Activated T-helper 17 cell treated with anti-CD3 and anti-CD28 coated beads, Interleukin-2, amount 50 U/mL, for 72 hours (primary cell): ENCODE measurements at regions not wholly inside any gene's neighbourhood (a gene's known extent, or its start where the extent isn't known, plus 50 kb on each side); places are given as distances from the start of the nearest gene placed in this dataset.

ENCODE experiments used
- ATAC-seq: fragments of 150-1000 bp; cut with Tn5 transposase; replicated peaks from 2 replicates; pipeline ENCODE4 v1.10.0; 2021; ENCODE audit warnings: mild to moderate bottlenecking, moderate library complexity
- H3K27ac Mint-ChIP-seq: one replicate; pipeline ENCODE4 v1.8.0; 2022; ENCODE audit warnings: mixed read lengths
- H3K27me3 Mint-ChIP-seq: one replicate; pipeline ENCODE4 v1.8.0; 2022; ENCODE audit warnings: mixed read lengths
- H3K36me3 Mint-ChIP-seq: one replicate; pipeline ENCODE4 v1.8.0; 2022; ENCODE audit warnings: low read depth, mild to moderate bottlenecking, mixed read lengths
- H3K4me1 Mint-ChIP-seq: one replicate; pipeline ENCODE4 v1.8.0; 2022; ENCODE audit warnings: mixed read lengths
- H3K4me3 Mint-ChIP-seq: one replicate; pipeline ENCODE4 v1.8.0; 2022; ENCODE audit warnings: mild to moderate bottlenecking, mixed read lengths
- H3K9me3 Mint-ChIP-seq: one replicate; pipeline ENCODE4 v1.8.0; 2022; ENCODE audit warnings: mixed read lengths

DNA sequence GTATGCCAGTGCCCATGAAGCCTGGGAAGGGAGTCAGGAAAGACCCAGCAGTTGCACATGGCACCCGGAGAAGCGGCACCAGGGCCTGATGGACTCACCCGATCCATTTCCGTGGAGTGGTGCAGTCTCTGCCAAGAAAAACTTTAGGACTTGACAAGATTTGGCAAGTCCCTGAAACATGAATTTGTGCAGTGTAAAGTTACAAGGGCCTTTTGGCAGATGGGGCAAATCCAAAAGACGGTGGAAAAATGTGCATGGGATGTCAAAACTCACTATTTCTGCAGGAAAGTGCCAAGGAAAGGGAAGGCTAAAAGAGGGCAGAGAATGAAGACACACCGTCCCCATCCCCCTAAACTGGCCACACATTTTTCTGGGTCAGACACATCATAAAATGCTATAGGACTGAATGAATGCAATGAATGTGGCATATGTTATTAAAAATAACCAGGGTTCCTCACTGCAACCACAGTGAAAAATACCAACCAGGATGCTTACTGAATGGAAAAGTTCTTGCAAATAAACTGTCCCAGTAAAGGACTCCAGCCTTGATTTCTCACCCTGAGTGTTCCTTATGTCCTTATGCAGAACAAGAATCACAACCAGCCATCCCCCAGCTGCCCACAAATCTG is 173.5 kb upstream of the SIX2 start:
- Mint-ChIP-seq H3K9me3 (peaks cover 3% of the 10 kb centered on the region), H3K36me3 (no peaks in the 10 kb centered on the region), H3K27ac (no peak overlapping the region), H3K27me3 (peaks cover 20% of the 10 kb centered on the region), H3K4me1 (no peaks in the 10 kb centered on the region), H3K4me3 (no peak overlapping the region)
- no peak for ATAC-seq

DNA sequence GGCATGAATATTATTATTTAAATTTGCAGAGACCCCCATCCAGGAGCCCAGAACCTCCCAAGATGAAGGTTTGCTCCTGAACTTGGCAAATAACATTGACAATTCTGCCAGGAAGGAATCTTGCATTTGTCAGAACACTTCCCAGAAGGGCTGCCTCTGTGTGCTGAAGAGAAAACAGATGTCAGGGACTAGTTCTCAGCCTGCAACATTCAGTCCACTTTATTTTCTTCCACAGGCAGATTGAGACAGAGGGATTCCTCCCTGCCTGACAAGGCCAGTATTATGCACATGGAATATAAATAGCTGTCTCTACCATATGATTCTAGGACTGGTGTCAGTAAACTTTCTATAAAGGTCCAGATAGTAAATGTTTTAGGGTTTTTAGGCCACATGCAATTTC is 171.5 kb upstream of the SIX2 start:
- no peak for ATAC-seq

DNA sequence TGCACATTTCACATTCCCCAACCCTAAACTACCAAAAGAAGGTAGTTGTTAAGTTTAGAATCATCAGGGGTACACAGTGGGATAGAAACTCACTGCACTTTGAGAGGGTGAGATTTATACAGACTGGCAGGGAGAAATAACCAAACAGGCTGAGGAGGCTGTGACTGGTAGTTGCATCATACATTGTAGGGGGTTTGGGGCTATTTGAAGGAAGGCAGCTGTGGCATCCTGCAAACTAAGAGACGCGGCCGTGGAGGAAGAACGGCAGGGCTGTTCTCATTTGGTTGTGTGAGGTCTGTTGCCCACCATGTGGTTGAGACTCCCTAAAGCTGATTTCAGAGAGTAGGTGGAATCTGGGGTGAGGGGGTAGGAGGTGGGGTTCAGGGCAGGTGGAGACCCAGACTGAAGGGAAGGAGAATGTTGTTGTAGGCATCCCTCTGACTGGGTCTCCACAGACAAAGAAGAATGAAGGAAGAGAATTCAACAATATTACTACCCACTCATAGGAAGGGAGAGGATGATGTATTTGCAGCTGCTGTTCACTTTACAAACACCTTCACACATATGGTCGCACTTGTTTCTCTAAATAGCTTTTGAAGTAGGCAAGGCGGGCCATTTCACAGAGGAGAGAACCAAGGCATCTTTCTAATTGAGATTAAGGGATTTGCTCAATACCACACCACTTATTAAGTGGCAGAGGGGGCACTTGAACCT is 170.9 kb upstream of the SIX2 start:
- no peaks in the 10 kb centered on the region for H3K36me3 Mint-ChIP-seq
- H3K4me1 Mint-ChIP-seq: no peaks in the 10 kb centered on the region
- H3K4me3 Mint-ChIP-seq: no peak overlapping the region
- no peak for ATAC-seq
- H3K9me3 Mint-ChIP-seq: peaks cover 3% of the 10 kb centered on the region
- no peak overlapping the region for H3K27ac Mint-ChIP-seq
- peaks cover 27% of the 10 kb centered on the region for H3K27me3 Mint-ChIP-seq

More for the DNA sequence above, 171.5 kb upstream of the SIX2 start:
- H3K27me3 Mint-ChIP-seq: peaks cover 27% of the 10 kb centered on the region
- no peaks in the 10 kb centered on the region for H3K4me1 Mint-ChIP-seq
- H3K27ac Mint-ChIP-seq: no peak overlapping the region
- no peak overlapping the region for H3K4me3 Mint-ChIP-seq
- H3K9me3 Mint-ChIP-seq: peaks cover 3% of the 10 kb centered on the region
- no peaks in the 10 kb centered on the region for H3K36me3 Mint-ChIP-seq

DNA sequence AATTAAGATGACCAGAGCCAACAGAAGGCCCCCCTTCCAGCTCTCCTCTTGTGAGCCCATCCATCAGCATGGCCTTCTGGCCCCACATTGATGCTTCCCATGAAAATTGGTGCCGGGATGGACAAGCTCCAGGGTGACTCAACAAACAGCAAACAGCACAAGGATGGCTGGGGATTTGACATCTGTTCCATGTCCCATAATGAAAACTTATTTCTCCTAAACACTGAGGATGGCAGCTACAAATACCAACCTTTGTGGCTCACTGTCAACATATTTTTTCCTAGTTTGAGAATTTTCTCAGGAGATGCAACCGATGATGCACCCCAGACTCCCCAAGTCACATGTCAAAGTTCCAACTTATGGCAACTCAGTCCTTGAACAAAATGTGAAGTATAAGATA is 169.6 kb upstream of the SIX2 start:
- H3K4me3 Mint-ChIP-seq: no peak overlapping the region
- peaks cover 30% of the 10 kb centered on the region for H3K27me3 Mint-ChIP-seq
- no peak for ATAC-seq
- no peaks in the 10 kb centered on the region for H3K36me3 Mint-ChIP-seq
- H3K4me1 Mint-ChIP-seq: no peaks in the 10 kb centered on the region
- H3K9me3 Mint-ChIP-seq: peaks cover 3% of the 10 kb centered on the region
- H3K27ac Mint-ChIP-seq: no peak overlapping the region

DNA sequence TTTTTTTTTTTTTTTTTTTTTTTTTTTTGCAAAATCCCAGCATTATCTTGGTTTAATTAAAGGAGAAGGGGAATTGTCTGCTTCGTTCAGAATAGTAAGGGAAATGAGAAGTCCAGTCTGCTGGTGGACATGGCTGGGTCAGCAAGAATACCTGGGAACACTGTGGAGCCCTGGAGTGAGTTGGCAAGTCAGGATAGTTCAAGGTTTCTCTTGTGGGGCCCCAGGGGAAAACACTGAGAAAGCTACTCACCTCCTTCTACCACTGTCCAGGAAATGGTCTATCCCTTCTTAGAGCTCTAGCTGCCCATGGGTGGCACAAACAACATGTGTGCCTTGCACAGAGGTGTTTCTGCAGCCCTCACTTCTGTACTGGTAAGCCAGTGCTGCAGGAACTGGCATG is 169.1 kb upstream of the SIX2 start:
- Mint-ChIP-seq H3K4me3 (no peak overlapping the region), H3K9me3 (peaks cover 3% of the 10 kb centered on the region), H3K27me3 (peaks cover 32% of the 10 kb centered on the region), H3K27ac (no peak overlapping the region), H3K4me1 (no peaks in the 10 kb centered on the region), H3K36me3 (no peaks in the 10 kb centered on the region)
- ATAC-seq: no peak

DNA sequence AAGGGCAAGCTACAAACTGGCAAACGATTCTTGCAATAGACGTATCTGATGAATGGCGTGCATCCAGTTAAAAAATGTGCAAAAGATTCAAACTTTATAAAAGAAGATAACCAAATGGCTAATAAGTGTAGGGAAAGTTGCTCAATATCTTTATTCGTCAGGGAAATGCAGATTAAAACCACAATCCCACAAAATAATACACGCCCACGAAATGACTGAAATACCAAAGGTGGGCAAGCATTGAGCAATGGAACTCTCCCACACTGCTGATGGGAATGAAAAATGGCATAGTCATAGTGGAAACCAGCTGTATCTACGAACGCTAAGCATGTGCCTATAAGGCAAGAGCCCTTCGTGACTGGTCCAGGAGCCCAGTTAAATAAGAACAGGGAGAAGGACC is 168.6 kb upstream of the SIX2 start:
- H3K36me3 Mint-ChIP-seq: no peaks in the 10 kb centered on the region
- ATAC-seq: no peak
- no peak overlapping the region for H3K4me3 Mint-ChIP-seq
- peaks cover 3% of the 10 kb centered on the region for H3K9me3 Mint-ChIP-seq
- no peak overlapping the region for H3K27ac Mint-ChIP-seq
- no peaks in the 10 kb centered on the region for H3K4me1 Mint-ChIP-seq
- H3K27me3 Mint-ChIP-seq: peaks cover 35% of the 10 kb centered on the region

DNA sequence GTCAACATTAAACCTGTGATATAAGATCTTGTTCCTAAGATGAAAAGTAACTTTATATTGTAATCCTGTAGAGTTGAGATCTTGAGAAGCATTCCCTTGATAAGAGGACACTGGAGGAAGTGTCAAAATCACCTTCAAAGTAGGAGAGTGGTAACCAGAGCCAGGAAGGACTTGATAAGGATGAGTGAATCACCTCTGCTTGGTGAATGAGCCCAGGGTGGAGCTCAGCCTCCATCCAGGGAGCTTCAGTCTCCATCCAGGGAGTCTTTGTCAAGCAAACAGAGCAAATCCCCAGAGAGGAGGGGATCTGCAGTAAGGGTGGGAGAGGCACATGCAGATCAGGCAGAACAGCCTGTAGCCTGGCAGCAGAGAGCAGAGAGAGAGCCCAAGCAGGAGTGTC is 167.1 kb upstream of the SIX2 start:
- Mint-ChIP-seq H3K9me3 (no peaks in the 10 kb centered on the region), H3K27me3 (peaks cover 39% of the 10 kb centered on the region), H3K4me1 (no peaks in the 10 kb centered on the region), H3K4me3 (no peak overlapping the region), H3K27ac (no peak overlapping the region), H3K36me3 (no peaks in the 10 kb centered on the region)
- ATAC-seq: no peak

DNA sequence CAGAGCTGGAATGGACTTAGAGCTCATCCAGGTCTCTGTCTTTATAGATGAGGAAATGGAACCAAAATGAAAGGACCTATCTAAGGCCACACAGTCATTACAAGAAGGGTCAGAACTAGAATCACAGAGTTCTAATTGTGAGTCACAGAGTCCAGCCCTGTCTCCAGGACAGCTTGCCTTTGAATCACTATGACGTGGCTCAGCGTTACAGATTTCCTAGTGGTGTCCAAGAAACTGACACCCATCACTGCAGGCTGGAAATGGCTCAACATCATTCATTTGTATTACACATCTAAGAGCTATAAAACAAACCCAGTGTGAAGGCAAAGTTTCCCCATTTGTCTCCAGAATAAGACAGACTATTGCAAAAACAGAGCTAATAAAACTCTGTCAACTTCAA is 164.3 kb upstream of the SIX2 start:
- Mint-ChIP-seq H3K4me1 (no peaks in the 10 kb centered on the region), H3K9me3 (no peaks in the 10 kb centered on the region), H3K27ac (no peak overlapping the region), H3K27me3 (peaks cover 46% of the 10 kb centered on the region), H3K4me3 (no peak overlapping the region), H3K36me3 (no peaks in the 10 kb centered on the region)
- no peak for ATAC-seq

DNA sequence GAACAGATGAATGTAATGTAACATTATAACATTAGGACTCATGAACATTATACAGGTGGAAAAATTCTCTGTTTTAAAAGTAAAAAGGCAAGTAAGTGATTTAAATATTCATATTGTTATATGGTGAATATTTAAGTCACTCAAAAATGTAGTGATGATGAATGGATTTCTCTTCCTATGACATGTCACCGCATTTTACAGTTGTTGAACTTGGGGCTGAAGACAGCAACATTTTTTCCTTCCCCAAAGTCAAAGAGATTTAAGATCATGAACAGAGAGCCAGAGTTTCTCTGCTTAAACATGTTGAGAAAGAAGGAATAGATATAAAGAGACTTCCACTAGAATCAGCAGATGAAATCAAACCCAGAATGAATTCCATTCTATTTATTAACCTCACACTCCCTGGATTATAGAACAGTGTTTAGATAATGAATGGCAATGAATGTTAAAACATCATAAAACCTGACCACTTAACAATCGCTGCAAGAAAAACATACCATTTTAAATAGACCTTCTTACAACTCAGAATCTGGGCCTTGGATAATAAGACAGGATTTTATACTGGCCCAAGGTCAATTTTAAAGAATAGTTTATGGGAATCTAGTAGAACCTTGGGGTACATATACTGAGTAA is 163.6 kb upstream of the SIX2 start:
- no peaks in the 10 kb centered on the region for H3K9me3 Mint-ChIP-seq
- peaks cover 52% of the 10 kb centered on the region for H3K27me3 Mint-ChIP-seq
- H3K36me3 Mint-ChIP-seq: no peaks in the 10 kb centered on the region
- H3K4me1 Mint-ChIP-seq: no peaks in the 10 kb centered on the region
- no peak overlapping the region for H3K4me3 Mint-ChIP-seq
- no peak overlapping the region for H3K27ac Mint-ChIP-seq
- no peak for ATAC-seq

DNA sequence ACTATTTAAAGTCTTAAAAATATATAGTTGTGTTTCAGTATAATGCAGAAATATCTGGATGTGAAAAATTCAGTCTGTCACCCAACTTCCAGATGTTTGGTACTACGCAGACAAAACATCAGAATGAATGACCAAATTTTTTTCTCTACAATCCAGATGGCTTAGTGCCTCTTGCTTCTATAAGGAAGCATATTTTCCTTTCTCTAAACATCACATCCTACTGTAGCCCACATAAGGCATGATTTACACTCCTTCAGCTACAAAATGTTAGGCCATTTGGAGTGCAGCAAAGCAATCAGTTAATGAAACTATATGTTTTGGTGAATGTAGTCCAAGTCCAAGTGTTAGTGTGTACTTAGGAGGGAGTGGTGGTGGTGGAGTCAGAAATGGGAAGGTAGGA is 162.9 kb upstream of the SIX2 start:
- no peak for ATAC-seq
- Mint-ChIP-seq H3K27me3 (peaks cover 47% of the 10 kb centered on the region), H3K4me1 (no peaks in the 10 kb centered on the region), H3K27ac (no peak overlapping the region), H3K9me3 (no peaks in the 10 kb centered on the region), H3K36me3 (no peaks in the 10 kb centered on the region), H3K4me3 (no peak overlapping the region)

DNA sequence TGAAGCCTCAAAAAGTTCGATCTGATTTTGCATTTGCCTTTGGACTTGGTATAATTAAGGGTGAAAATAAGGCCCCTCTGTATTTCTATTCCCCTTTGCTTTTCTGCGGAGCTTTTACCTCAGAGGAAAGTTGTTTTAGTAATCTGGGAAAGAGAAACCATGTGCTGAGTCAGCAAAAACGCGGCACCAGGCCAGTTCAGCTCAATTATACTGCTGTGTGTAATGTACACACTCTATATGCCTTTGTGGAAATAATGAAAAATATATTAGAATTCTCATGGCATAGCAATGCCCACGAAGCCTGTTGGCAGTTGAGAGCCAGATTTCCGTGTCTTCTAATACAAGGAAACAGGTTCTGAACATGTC is 161.9 kb upstream of the SIX2 start:
- Mint-ChIP-seq H3K27ac (no peak overlapping the region), H3K4me1 (no peaks in the 10 kb centered on the region), H3K27me3 (peaks cover 46% of the 10 kb centered on the region), H3K36me3 (no peaks in the 10 kb centered on the region), H3K4me3 (no peak overlapping the region), H3K9me3 (no peaks in the 10 kb centered on the region)
- ATAC-seq: no peak

DNA sequence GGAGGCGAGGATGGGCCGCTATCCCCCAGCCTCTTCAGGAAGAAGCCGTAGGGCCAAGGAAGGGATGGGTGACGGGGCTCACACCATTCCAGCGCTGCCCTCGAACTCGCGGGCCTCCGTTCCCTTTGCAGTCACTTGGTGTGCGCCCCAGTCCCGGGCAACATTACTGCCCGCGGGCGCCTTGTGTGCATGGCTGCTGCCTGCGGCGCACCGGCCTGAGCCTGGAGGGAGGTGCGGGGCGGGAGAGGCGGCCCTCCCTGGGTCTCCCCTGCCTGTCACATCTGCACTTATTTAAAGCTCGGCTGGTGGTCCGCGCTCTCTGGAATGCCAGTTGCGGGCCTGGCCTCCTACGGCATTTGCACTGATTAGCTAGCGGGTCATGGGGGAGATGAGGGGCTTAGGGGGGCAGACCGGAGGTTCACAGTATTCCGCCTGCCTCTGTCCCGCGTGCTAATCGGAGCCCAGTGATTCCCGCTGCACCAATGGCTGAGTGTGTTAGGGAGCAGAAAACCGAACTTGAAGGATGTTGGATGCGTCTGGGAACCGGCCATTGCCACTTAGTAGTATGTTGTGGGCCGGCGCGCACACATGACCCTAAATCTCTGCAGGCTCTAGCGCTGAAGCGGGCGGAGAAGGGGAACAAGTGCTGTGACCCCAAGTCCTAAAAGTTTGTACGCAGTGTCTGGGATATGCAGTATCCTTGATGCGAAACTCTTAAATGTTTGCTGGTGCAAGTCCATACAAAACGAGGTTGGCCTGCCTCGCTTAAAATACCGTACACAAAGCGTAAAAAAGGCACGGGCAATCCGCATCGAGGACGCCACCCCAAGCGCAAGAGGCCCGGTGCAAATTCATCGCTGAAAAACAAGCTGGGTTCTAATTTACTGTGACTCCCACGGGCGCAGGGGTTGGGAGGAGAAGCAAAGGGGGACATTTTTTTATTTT is 161.2 kb upstream of the SIX2 start:
- no peaks in the 10 kb centered on the region for H3K36me3 Mint-ChIP-seq
- ATAC-seq: no peak
- no peaks in the 10 kb centered on the region for H3K9me3 Mint-ChIP-seq
- no peak overlapping the region for H3K27ac Mint-ChIP-seq
- no peaks in the 10 kb centered on the region for H3K4me1 Mint-ChIP-seq
- H3K4me3 Mint-ChIP-seq: no peak overlapping the region
- peaks cover 52% of the 10 kb centered on the region for H3K27me3 Mint-ChIP-seq

DNA sequence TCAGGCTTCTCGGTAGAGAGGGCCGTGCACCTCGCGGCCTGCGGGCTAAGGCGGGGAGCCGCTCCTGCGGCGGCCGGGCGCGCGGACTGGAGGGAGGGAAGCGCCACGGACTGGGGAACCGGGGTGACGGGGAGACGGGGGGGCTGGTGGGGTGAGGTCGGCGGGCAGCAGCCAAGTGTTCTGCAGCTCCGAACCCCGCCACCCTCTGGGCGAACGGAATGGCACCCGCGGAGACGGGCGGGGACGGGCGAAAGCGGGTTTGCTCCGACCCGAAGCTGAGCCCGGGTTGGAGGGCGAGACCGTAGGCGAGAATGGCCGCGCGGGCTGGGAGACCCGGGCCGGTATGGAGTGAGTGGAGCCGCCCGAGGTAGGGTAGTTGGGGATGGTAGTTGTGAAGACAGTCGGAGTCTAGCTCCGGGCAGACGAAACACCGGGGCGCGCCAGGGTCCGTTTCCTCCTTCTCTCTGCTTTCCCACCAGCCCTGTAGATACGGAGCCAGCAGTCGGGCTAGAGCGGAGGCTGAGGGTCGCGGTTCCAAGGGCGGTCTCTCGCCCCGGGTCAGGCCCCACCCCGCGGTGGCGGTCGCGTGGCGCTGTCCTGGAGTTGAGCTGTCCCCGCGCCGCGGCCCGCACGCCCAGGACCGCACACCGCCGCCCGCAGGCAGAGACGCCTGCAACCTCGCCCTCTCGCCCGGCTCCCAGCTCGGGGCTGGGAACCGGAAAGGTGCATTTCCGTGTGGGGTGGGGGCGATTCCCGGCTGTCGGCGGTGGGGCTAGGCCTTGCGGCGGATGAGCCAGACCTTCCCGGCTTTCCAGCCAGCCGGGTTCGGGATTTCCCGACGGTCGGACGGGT is 160.3 kb upstream of the SIX2 start:
- Mint-ChIP-seq H3K27ac (no peak overlapping the region), H3K36me3 (no peaks in the 10 kb centered on the region), H3K27me3 (peaks cover 50% of the 10 kb centered on the region), H3K4me3 (no peak overlapping the region), H3K9me3 (no peaks in the 10 kb centered on the region), H3K4me1 (no peaks in the 10 kb centered on the region)
- peak; percentile 18 for ATAC-seq
